DOHH2 (cell line): ENCODE measurements at regions not wholly inside any gene's neighbourhood (a gene's known extent, or its start where the extent isn't known, plus 50 kb on each side); places are given as distances from the start of the nearest gene placed in this dataset.

Source experiments
- H3F3A ChIP-seq: fragments of 200-600 bp; sonication (generic), shearing (Covaris generic); 2 replicates; pipeline ENCODE4 v1.6.0; 2016; ENCODE audit warnings: antibody characterized with exemption, mild to moderate bottlenecking; ENCODE audit not compliant: control insufficient read depth, insufficient read depth
- H3K27ac ChIP-seq: fragments of 200-600 bp; sonication (generic); 2 replicates; pipeline ENCODE4 v1.5.1; 2014; ENCODE audit warnings: low read depth, mild to moderate bottlenecking, low read length, moderate library complexity
- H3K27me3 ChIP-seq: fragments of 200-600 bp; sonication (generic); 2 replicates; pipeline ENCODE4 v1.6.1; 2014; ENCODE audit warnings: mild to moderate bottlenecking, low read length, mixed read lengths; ENCODE audit not compliant: control insufficient read depth
- H3K36me3 ChIP-seq: fragments of 200-600 bp; sonication (generic); 2 replicates; pipeline ENCODE4 v1.6.1; 2014; ENCODE audit warnings: mild to moderate bottlenecking, low read length, moderate library complexity, mixed read lengths; ENCODE audit not compliant: control insufficient read depth
- H3K4me1 ChIP-seq: fragments of 200-600 bp; sonication (generic); 2 replicates; pipeline ENCODE4 v1.6.1; 2014; ENCODE audit warnings: mild to moderate bottlenecking, low read length, mixed read lengths; ENCODE audit not compliant: control insufficient read depth
- H3K4me2 ChIP-seq: fragments of 200-600 bp; sonication (generic); 2 replicates; pipeline ENCODE4 v1.6.0; 2014; ENCODE audit warnings: mild to moderate bottlenecking, low read length, moderate library complexity
- H3K4me3 ChIP-seq: fragments of 200-600 bp; sonication (generic); 2 replicates; pipeline ENCODE4 v1.5.1; 2014; ENCODE audit warnings: mild to moderate bottlenecking, low read length, mixed read lengths
- H3K79me2 ChIP-seq: fragments of 200-600 bp; sonication (generic); 2 replicates; pipeline ENCODE4 v1.6.1; 2014; ENCODE audit warnings: mild to moderate bottlenecking, low read length, mixed read lengths; ENCODE audit not compliant: control insufficient read depth
- H3K9me2 ChIP-seq: fragments of 200-600 bp; sonication (generic); replicated peaks from 2 replicates; pipeline ENCODE4 v1.6.1; 2014; ENCODE audit warnings: mild to moderate bottlenecking, low read length, mixed read lengths; ENCODE audit not compliant: control insufficient read depth
- H3K9me3 ChIP-seq: fragments of 200-600 bp; sonication (generic); 2 replicates; pipeline ENCODE4 v1.6.1; 2014; ENCODE audit warnings: antibody characterized with exemption, low read length, mixed read lengths; ENCODE audit not compliant: control insufficient read depth, insufficient read depth
- H4K20me1 ChIP-seq: fragments of 200-600 bp; sonication (generic); 2 replicates; pipeline ENCODE4 v1.6.0; 2014; ENCODE audit warnings: low read depth, mild to moderate bottlenecking, antibody characterized with exemption, low read length, moderate library complexity; ENCODE audit not compliant: control insufficient read depth, insufficient read depth
- CTCF ChIP-seq: fragments of 200-600 bp; sonication (generic); IDR thresholded peaks from one replicate; pipeline ENCODE4 v1.5.1; 2014; ENCODE audit warnings: antibody characterized with exemption, mild to moderate bottlenecking, low read depth, low read length; ENCODE audit not compliant: poor library complexity, severe bottlenecking
- EZH2phosphoT487 ChIP-seq: fragments of 200-600 bp; sonication (generic); IDR thresholded peaks from 2 replicates; pipeline ENCODE4 v1.6.1; 2017; ENCODE audit warnings: borderline replicate concordance, mild to moderate bottlenecking, antibody characterized with exemption, low read length, moderate library complexity, mixed read lengths

GRCh38 chr7:106170651-106171050 lies 58.5 kb upstream of the SYPL1 start:
- Histone ChIP-seq H3K4me3 (no peak overlapping the region), H3K27me3 (0 out of 2 replicates have a peak, but pooled peaks cover 3% of the 10 kb centered on the region), H3F3A (0 out of 2 replicates have a peak, but pooled peaks cover 3% of the 10 kb centered on the region), H3K79me2 (no peaks in the 10 kb centered on the region), H3K36me3 (no peaks in the 10 kb centered on the region), H3K9me3 (no peaks in the 10 kb centered on the region), H3K27ac (no peak overlapping the region), H3K4me1 (peaks cover 13% of the 10 kb centered on the region), H3K4me2 (no peak overlapping the region), H3K9me2 (no peaks in the 10 kb centered on the region), H4K20me1 (no peaks in the 10 kb centered on the region)
- TF ChIP-seq EZH2phosphoT487 (no peak), CTCF (no peak)

- no peak for TF ChIP-seq EZH2phosphoT487
- TF ChIP-seq CTCF: no peak
- H3K4me2 ChIP-seq: no peak overlapping the region
- H3K4me3 ChIP-seq: no peak overlapping the region
- no peaks in the 10 kb centered on the region for H3K79me2 ChIP-seq
- H3K27me3 ChIP-seq: 0 out of 2 replicates have a peak, but pooled peaks cover 3% of the 10 kb centered on the region
- no peaks in the 10 kb centered on the region for H4K20me1 ChIP-seq
- H3K27ac ChIP-seq: no peak overlapping the region
- H3K4me1 ChIP-seq: peaks cover 20% of the 10 kb centered on the region
- H3K9me2 ChIP-seq: no peaks in the 10 kb centered on the region
- H3F3A ChIP-seq: 0 out of 2 replicates have a peak, but pooled peaks cover 3% of the 10 kb centered on the region
- no peaks in the 10 kb centered on the region for H3K36me3 ChIP-seq
- H3K9me3 ChIP-seq: no peaks in the 10 kb centered on the region
Measured at GRCh38 chr7:106169821-106170610, 57.9 kb upstream of the SYPL1 start.

GRCh38 chr7:106167439-106168136 lies 55.5 kb upstream of the SYPL1 start:
- Histone ChIP-seq H3K9me2 (no peaks in the 10 kb centered on the region), H4K20me1 (no peaks in the 10 kb centered on the region), H3K4me2 (no peak overlapping the region), H3F3A (0 out of 2 replicates have a peak, but pooled peaks cover 3% of the 10 kb centered on the region), H3K36me3 (no peaks in the 10 kb centered on the region), H3K79me2 (no peaks in the 10 kb centered on the region), H3K4me1 (peaks cover 21% of the 10 kb centered on the region), H3K27ac (no peak overlapping the region), H3K4me3 (no peak overlapping the region), H3K9me3 (peaks cover 8% of the 10 kb centered on the region), H3K27me3 (no peaks in the 10 kb centered on the region)
- TF ChIP-seq CTCF: no peak
- TF ChIP-seq EZH2phosphoT487: no peak
